ENCODE measurements at regions not wholly inside any gene's neighbourhood (a gene's known extent, or its start where the extent isn't known, plus 50 kb on each side); places are given as distances from the start of the nearest gene placed in this dataset.

GRCh38 chr12:125936502-125936901, 871.3 kb downstream of the AACS start (continued):
- TF ChIP-seq E2F8 (IDR thresholded peaks at IDR 0.05; ENCODE audit: low read depth, partially characterized antibody) = no peak
- TF ChIP-seq EGR1 (IDR thresholded peaks at IDR 0.05; ENCODE audit: borderline replicate concordance in 1 of 2, low read depth in 2 of 2, low read length in 2 of 2) = no peak
- no peak for TF ChIP-seq NFYB (IDR thresholded peaks at IDR 0.05; ENCODE audit: insufficient read depth, low read depth, low read length)
- no peak for TF ChIP-seq SRF (IDR thresholded peaks at IDR 0.05; ENCODE audit: low read depth in 2 of 2, low read length in 2 of 2)

DNA sequence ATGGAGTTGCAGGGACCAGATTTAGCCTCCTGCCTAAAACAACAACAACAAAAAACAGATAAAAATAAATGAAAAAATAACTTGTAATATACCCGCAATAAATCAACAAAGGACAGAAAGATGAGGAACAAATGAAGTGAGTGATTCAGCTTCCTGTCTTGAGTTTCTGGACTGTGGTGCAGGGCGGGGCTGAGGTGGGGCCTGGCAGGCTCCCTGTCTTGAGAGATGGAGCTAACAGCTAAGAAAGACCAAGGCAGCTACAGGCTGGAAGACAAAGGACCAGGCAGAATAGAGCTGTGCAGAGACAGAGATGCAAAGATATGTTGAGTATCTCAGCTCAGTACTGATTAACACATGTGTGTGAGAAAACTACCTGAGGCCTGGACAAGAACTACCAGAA, 879.2 kb downstream of the AACS start:
- SMC1A ChIA-PET (ENCODE audit: uncharacterized antibody, unreplicated experiment) = no interaction called here
- RAD21 ChIA-PET (ENCODE audit: unreplicated experiment) = no interaction called here
- Histone ChIP-seq H3K36me3 (ENCODE audit: control insufficient read depth in 2 of 2, insufficient read depth in 2 of 2, low read length in 1 of 2) (no peaks in the 10 kb centered on the region), H3K9me3 (replicated peaks; ENCODE audit: control insufficient read depth, insufficient read depth, low read length) (no peaks in the 10 kb centered on the region), H3K4me3 (no peak overlapping the region), H3K79me2 (ENCODE audit: control insufficient read depth, insufficient read depth, low read length) (no peaks in the 10 kb centered on the region), H2AFZ (ENCODE audit: control insufficient read depth, low read depth, low read length) (no peak overlapping the region), H3K4me2 (ENCODE audit: control insufficient read depth, insufficient read depth) (no peak overlapping the region), H3K4me1 (ENCODE audit: control insufficient read depth, insufficient read depth, low read length) (no peaks in the 10 kb centered on the region), H3K9ac (ENCODE audit: control insufficient read depth, insufficient read depth, low read length) (no peak overlapping the region), H3K27me3 (replicated peaks in 1 of 2; ENCODE audit: control insufficient read depth in 2 of 2, insufficient read depth in 2 of 2, low read length in 1 of 2) (no peaks in the 10 kb centered on the region), H3K27ac (ENCODE audit: control insufficient read depth, insufficient read depth) (no peak overlapping the region), H4K20me1 (ENCODE audit: control insufficient read depth, insufficient read depth) (no peaks in the 10 kb centered on the region)
- 47% methylated on average over 2 of the region's 2 CpGs for WGBS (ENCODE audit: insufficient coverage, insufficient replicate concordance, low lambda C conversion rate, missing lambda C conversion rate)
- no peak for TF ChIP-seq EP300 (IDR thresholded peaks at IDR 0.05; ENCODE audit: borderline replicate concordance in 1 of 2, control insufficient read depth in 1 of 2, low read depth in 2 of 2, low read length in 2 of 2)
- no peak for TF ChIP-seq HDGF (IDR thresholded peaks at IDR 0.05)
- no peak for TF ChIP-seq ZBTB33 (IDR thresholded peaks at IDR 0.05)
- no peak for TF ChIP-seq STAT1 (conservative IDR thresholded peaks at IDR 0.05)
- TF ChIP-seq, protein P1, sequence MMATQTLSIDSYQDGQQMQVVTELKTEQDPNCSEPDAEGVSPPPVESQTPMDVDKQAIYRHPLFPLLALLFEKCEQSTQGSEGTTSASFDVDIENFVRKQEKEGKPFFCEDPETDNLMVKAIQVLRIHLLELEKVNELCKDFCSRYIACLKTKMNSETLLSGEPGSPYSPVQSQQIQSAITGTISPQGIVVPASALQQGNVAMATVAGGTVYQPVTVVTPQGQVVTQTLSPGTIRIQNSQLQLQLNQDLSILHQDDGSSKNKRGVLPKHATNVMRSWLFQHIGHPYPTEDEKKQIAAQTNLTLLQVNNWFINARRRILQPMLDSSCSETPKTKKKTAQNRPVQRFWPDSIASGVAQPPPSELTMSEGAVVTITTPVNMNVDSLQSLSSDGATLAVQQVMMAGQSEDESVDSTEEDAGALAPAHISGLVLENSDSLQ (IDR thresholded peaks at IDR 0.05) = no peak
- TF ChIP-seq CUX1 (IDR thresholded peaks at IDR 0.05; ENCODE audit: insufficient replicate concordance, low read depth, low read length) = no peak
- no peak for TF ChIP-seq TCF7 (IDR thresholded peaks at IDR 0.05; ENCODE audit: borderline replicate concordance)
- ATAC-seq = no peak
- CTCF ChIA-PET = no interaction called here
- DNase-seq (ENCODE audit: low read depth, low spot score) = no peak
- POLR2A ChIA-PET = no interaction called here
- intact Hi-C loops (cut with micrococcal nuclease; ENCODE audit: unreplicated experiment) (no loop called here), in situ Hi-C loops (cut with MboI) (no loop called here)
- no TSS peak for BruUV-seq (replicated peaks)
- FAIRE-seq = no peak
